ENCODE measurements at regions not wholly inside any gene's neighbourhood (a gene's known extent, or its start where the extent isn't known, plus 50 kb on each side); places are given as distances from the start of the nearest gene placed in this dataset.

GRCh38 chr2:172296267-172297046 lies 130.9 kb upstream of the ITGA6 start:
- TF ChIP-seq POLR2A (IDR thresholded peaks at IDR 0.05), result no peak
- TF ChIP-seq, protein P1, sequence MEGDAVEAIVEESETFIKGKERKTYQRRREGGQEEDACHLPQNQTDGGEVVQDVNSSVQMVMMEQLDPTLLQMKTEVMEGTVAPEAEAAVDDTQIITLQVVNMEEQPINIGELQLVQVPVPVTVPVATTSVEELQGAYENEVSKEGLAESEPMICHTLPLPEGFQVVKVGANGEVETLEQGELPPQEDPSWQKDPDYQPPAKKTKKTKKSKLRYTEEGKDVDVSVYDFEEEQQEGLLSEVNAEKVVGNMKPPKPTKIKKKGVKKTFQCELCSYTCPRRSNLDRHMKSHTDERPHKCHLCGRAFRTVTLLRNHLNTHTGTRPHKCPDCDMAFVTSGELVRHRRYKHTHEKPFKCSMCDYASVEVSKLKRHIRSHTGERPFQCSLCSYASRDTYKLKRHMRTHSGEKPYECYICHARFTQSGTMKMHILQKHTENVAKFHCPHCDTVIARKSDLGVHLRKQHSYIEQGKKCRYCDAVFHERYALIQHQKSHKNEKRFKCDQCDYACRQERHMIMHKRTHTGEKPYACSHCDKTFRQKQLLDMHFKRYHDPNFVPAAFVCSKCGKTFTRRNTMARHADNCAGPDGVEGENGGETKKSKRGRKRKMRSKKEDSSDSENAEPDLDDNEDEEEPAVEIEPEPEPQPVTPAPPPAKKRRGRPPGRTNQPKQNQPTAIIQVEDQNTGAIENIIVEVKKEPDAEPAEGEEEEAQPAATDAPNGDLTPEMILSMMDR (IDR thresholded peaks at IDR 0.05), result no peak
- no peak for TF ChIP-seq POLR2AphosphoS5 (IDR thresholded peaks at IDR 0.05)
- no peak for TF ChIP-seq EP300 (IDR thresholded peaks at IDR 0.05)
